Uterus (tissue), 3 donors: ENCODE measurements at regions not wholly inside any gene's neighbourhood (a gene's known extent, or its start where the extent isn't known, plus 50 kb on each side); places are given as distances from the start of the nearest gene placed in this dataset.

Experiments
- DNase-seq, 2 donors: peaks; one replicate each; pipeline ENCODE4 v3.0.0-alpha.2; 2019 to 2020
- H3K27ac ChIP-seq, 2 donors: fragments of 200-600 bp; sonication (generic); 1 replicate in 1 of 2; 2 replicates in 1 of 2; pipeline ENCODE4 v1.5.1; 2016 to 2018
- H3K27me3 ChIP-seq, 2 donors: fragments of 200-600 bp; sonication (generic); one replicate each; pipeline ENCODE4 v1.5.1; 2018 to 2019; ENCODE audit warnings: control low read depth in 1 of 2
- H3K36me3 ChIP-seq, 2 donors: fragments of 200-600 bp; sonication (generic); one replicate each; pipeline ENCODE4 v1.5.1; 2019; ENCODE audit warnings: control low read depth in 1 of 2
- H3K4me1 ChIP-seq, 2 donors: fragments of 200-600 bp; sonication (generic); one replicate each; pipeline ENCODE4 v1.5.1; 2018 to 2019; ENCODE audit warnings: control low read depth in 1 of 2
- H3K4me3 ChIP-seq, 2 donors: fragments of 200-600 bp; sonication (generic); 1 replicate in 1 of 2; 2 replicates in 1 of 2; pipeline ENCODE4 v1.5.1; 2018 to 2019; ENCODE audit warnings: mild to moderate bottlenecking in 1 of 2
- H3K9me3 ChIP-seq, 2 donors: fragments of 200-600 bp; sonication (generic); one replicate each; pipeline ENCODE4 v1.5.1; 2019; ENCODE audit warnings: control low read depth in 1 of 2
- CTCF ChIP-seq, 4 experiments: fragments of 200-600 bp in 2 of 4; fragments of 450-650 bp in 2 of 4; sonication (generic) in 2 of 4; IDR thresholded peaks; one replicate each; pipeline ENCODE4 v1.5.1; 2016 to 2019; ENCODE audit warnings: antibody characterized with exemption in 4 of 4, mild to moderate bottlenecking in 2 of 4, moderate library complexity in 1 of 4
- POLR2A ChIP-seq, 2 donors: fragments of 450-650 bp; IDR thresholded peaks; one replicate each; pipeline ENCODE4 v1.6.1; 2016; ENCODE audit warnings: antibody characterized with exemption in 2 of 2, mild to moderate bottlenecking in 1 of 2, moderate library complexity in 1 of 2
- intact Hi-C: fragments of 100-400 bp; cut with DNase I; formaldehyde crosslinking; loops from one replicate; pipeline ENCODE4 v1.15.1; 2023; ENCODE audit warnings: low total_unique reads
- donor health status: DM: yes; HTN: yes; CAD: no.

GRCh38 chr17:36752096-36752888 lies 150.9 kb downstream of the MRM1 start:
- TF ChIP-seq POLR2A (IDR thresholded peaks at IDR 0.05) = no peak
- no peak for TF ChIP-seq CTCF (IDR thresholded peaks at IDR 0.05)
- intact Hi-C loops = no loop called here
- H3K4me1 ChIP-seq = no peaks in the 10 kb centered on the region
- no peaks in the 10 kb centered on the region for H3K36me3 ChIP-seq
- DNase-seq = no peak
- H3K27ac ChIP-seq = no peak overlapping the region
- no peaks in the 10 kb centered on the region for H3K27me3 ChIP-seq
- H3K9me3 ChIP-seq = no peaks in the 10 kb centered on the region
- no peak overlapping the region for H3K4me3 ChIP-seq

- Histone ChIP-seq H3K27me3 (no peaks in the 10 kb centered on the region), H3K36me3 (no peaks in the 10 kb centered on the region), H3K9me3 (no peaks in the 10 kb centered on the region), H3K4me1 (no peaks in the 10 kb centered on the region), H3K27ac (no peak overlapping the region), H3K4me3 (no peak overlapping the region)
- TF ChIP-seq CTCF (IDR thresholded peaks at IDR 0.05) (no peak), POLR2A (IDR thresholded peaks at IDR 0.05) (no peak)
- DNase-seq = no peak
- intact Hi-C loops = no loop called here
Observed at GRCh38 chr17:36755586-36755985, 154.2 kb downstream of the MRM1 start.

DNA sequence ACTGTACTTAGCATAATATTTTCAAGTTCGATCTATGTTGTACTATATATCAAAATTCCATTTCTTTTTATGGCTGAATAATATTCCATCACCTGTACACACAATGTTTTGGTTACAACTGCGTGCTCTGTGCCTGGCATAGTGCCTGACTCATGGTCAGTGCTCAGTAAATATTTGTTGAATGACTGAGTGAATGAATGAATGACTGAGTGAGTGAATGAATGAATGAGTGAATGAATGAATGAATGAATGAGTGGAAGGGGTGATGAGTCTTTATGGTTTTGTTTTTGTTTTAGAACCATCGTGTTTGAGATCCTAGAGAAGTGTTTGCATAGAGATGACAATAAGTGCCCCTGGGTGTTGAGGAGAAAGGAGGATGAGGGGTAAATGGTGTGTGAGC lies 155.3 kb downstream of the MRM1 start:
- intact Hi-C loops = no loop called here
- H3K27me3 ChIP-seq = no peaks in the 10 kb centered on the region
- H3K27ac ChIP-seq = no peak overlapping the region
- DNase-seq = no peak
- H3K36me3 ChIP-seq = no peaks in the 10 kb centered on the region
- no peak for TF ChIP-seq POLR2A (IDR thresholded peaks at IDR 0.05)
- TF ChIP-seq CTCF (IDR thresholded peaks at IDR 0.05) = no peak
- H3K9me3 ChIP-seq = no peaks in the 10 kb centered on the region
- no peaks in the 10 kb centered on the region for H3K4me1 ChIP-seq
- no peak overlapping the region for H3K4me3 ChIP-seq

GRCh38 chr17:36760425-36760824 lies 159.0 kb downstream of the MRM1 start:
- Histone ChIP-seq H3K27ac (no peak overlapping the region), H3K9me3 (no peaks in the 10 kb centered on the region), H3K4me1 (no peaks in the 10 kb centered on the region), H3K4me3 (no peak overlapping the region), H3K36me3 (no peaks in the 10 kb centered on the region), H3K27me3 (no peaks in the 10 kb centered on the region)
- no peak for TF ChIP-seq POLR2A (IDR thresholded peaks at IDR 0.05)
- TF ChIP-seq CTCF (IDR thresholded peaks at IDR 0.05) = no peak
- no peak for DNase-seq
- intact Hi-C loops = no loop called here

GRCh38 chr17:36761203-36761950 lies 160.0 kb downstream of the MRM1 start:
- H3K4me1 ChIP-seq = no peaks in the 10 kb centered on the region
- H3K9me3 ChIP-seq = no peaks in the 10 kb centered on the region
- no peak for DNase-seq
- H3K27ac ChIP-seq = no peak overlapping the region
- no peak for TF ChIP-seq CTCF (IDR thresholded peaks at IDR 0.05)
- TF ChIP-seq POLR2A (IDR thresholded peaks at IDR 0.05) = no peak
- no peaks in the 10 kb centered on the region for H3K27me3 ChIP-seq
- H3K4me3 ChIP-seq = no peak overlapping the region
- H3K36me3 ChIP-seq = no peaks in the 10 kb centered on the region
- intact Hi-C loops = no loop called here
